ENCODE measurements at regions not wholly inside any gene's neighbourhood (a gene's known extent, or its start where the extent isn't known, plus 50 kb on each side); places are given as distances from the start of the nearest gene placed in this dataset.
A peak's percentile ranks its signal among the peaks of the same experiment; 100 is the strongest.

GRCh38 chr5:142532781-142533176 is 153.1 kb downstream of the FGF1 start:
- TF ChIP-seq ZNF175 (CRISPR knock-in tag; IDR thresholded peaks at IDR 0.05; ENCODE audit: low read depth) (0 out of 2 replicates have a peak, but pooled peaks have one; percentile 41), SFPQ (IDR thresholded peaks at IDR 0.05; ENCODE audit: low read depth, low read length) (no peak), MBD2 (IDR thresholded peaks at IDR 0.05; ENCODE audit: borderline replicate concordance, low read depth) (no peak)
- 25% methylated on average over 4 of the region's 4 CpGs for WGBS (ENCODE audit: insufficient coverage, low coverage, missing lambda C conversion rate)
- DNase-seq (ENCODE audit: extremely low read depth in 1 of 4, low spot score in 3 of 4) (no peak), FAIRE-seq (no peak), ATAC-seq (no peak)
- Histone ChIP-seq H3K4me1 (replicated peaks in 1 of 2; ENCODE audit: control insufficient read depth in 2 of 2, insufficient read depth in 2 of 2, low read length in 2 of 2) (no peaks in the 10 kb centered on the region; a peak in 2 of 5 replicates), H3K79me2 (ENCODE audit: control insufficient read depth, insufficient read depth, low read length) (no peaks in the 10 kb centered on the region), H3K27me3 (ENCODE audit: control insufficient read depth in 2 of 2, insufficient read depth in 2 of 2, low read length in 2 of 2) (0 out of 5 replicates have a peak, but pooled peaks cover 0 to 3% of the 10 kb centered on the region in 2 experiments), H3K9ac (ENCODE audit: insufficient read depth in 1 of 2, low read depth in 2 of 2, low read length in 2 of 2) (no peak overlapping the region), H3K4me3 (no peak overlapping the region), H3K4me2 (ENCODE audit: insufficient read depth, low read length) (no peak overlapping the region), H3K36me3 (ENCODE audit: control insufficient read depth, insufficient read depth, low read length) (no peaks in the 10 kb centered on the region), H3K9me1 (ENCODE audit: control insufficient read depth, insufficient read depth, low read length) (no peaks in the 10 kb centered on the region), H3K27ac (ENCODE audit: extremely low read depth, low read depth, low read length) (no peak overlapping the region), H2AFZ (ENCODE audit: low read depth, low read length) (no peak overlapping the region), H4K20me1 (replicated peaks; ENCODE audit: control insufficient read depth, insufficient read depth, low read length) (no peaks in the 10 kb centered on the region), H3K9me3 (replicated peaks; ENCODE audit: control insufficient read depth, insufficient read depth, low read depth, low read length) (no peaks in the 10 kb centered on the region)
- intact Hi-C loops (cut with micrococcal nuclease) = no loop called here
- ChIA-PET CTCF (ENCODE audit: low intra/inter-chr PET ratio) (no interaction called here), POLR2A (interaction anchor here (0.8 kb wide), 1 partner anchor 30 kb away, joined by 3 read pairs; no protein-coding TSS in a partner anchor)
- BruUV-seq (replicated peaks) = no TSS peak
- in situ Hi-C loops (cut with MboI) = no loop called here

Data from K562 (cell line).